ENCODE measurements at regions not wholly inside any gene's neighbourhood (a gene's known extent, or its start where the extent isn't known, plus 50 kb on each side); places are given as distances from the start of the nearest gene placed in this dataset.

DNA sequence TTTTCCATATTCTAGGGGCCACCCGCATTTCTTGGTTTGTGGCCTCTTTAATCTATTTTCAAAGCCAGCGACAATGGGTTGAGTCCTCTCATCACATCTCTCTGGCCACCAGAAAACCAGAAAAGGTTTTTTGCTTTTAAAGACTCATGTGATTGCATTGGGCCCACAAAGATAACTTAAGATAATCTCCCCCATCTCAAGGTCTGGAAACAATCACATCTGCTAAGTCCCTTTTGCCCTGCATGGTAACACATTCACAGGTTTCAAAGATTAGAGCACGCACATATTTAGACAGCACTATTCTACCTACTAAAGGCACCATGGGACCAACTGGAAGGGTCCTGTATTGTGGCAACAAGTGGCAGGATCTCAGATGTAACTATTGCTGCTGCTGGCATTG lies 147.0 kb upstream of the MIR17HG start:
- no peak for DNase-seq (ENCODE audit: low read depth)

- DNase-seq (ENCODE audit: low read depth), result no peak
Observed at GRCh38 chr13:91203430-91203829, 144.1 kb upstream of the MIR17HG start.

DNA sequence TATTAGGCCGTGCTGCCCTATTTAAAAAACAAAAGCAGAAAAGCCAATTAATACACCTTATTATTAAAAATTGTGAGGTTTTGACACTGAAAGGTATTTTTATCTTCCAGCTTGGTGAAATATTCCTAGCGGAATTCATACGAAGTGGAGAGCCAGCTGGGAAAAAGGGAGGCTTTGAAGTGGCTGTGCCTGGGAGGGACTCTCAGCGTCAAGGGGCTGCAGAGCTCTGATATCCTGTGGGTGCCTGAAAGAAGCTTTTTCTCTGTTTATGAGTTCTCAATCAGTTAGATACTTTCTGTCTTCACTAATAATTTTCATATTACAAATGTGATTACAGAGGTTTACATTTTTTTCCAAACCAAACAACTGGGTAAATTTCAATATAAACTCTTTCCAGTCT lies 140.2 kb upstream of the MIR17HG start:
- DNase-seq (ENCODE audit: low read depth), result no peak

- no peak for DNase-seq (ENCODE audit: low read depth)
Observed at GRCh38 chr13:91211510-91211909, 136.0 kb upstream of the MIR17HG start.

GRCh38 chr13:91212231-91212630 lies 135.3 kb upstream of the MIR17HG start:
- DNase-seq (ENCODE audit: low read depth), result no peak

GRCh38 chr13:91214031-91214430 lies 133.5 kb upstream of the MIR17HG start:
- DNase-seq (ENCODE audit: low read depth), result no peak

DNA sequence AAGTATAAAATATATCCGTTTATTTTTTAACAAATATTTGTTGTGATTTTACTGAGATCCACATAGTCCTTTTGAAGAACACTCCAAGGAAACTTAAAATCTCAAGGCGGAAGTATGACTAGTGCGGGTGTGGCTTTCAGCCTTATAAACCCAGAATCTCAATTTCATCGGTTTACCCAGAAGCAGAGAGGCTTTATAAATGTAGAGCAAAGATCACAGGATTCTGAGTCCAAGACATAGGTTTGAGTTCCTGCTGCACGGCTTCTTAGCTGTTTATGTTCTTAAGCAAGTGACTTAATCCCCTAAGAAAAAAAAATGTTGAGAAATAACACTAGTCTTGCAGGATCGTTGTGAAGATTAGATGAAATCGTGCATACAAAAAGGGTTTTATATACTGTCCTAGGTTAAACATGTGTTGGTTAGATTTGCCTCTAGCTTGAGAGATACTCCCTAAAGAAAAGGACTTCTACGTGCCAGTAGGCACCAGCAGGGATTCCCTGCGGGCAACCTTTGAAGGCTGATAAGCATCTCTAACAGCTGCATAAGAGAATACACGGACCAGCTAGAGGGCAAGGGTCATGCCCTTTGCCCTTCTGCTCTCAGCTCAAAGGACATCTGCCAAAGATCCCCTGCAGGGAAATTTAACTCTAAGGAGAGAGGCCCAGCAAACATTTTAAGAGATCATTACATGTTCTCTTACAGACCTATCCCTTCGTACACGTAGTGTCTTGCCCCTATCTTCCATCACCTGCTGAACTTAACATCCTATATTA lies 130.4 kb upstream of the MIR17HG start:
- DNase-seq (ENCODE audit: low read depth), result no peak

- no peak for DNase-seq (ENCODE audit: low read depth)
Observed at GRCh38 chr13:91219201-91219600, 128.3 kb upstream of the MIR17HG start.

DNA sequence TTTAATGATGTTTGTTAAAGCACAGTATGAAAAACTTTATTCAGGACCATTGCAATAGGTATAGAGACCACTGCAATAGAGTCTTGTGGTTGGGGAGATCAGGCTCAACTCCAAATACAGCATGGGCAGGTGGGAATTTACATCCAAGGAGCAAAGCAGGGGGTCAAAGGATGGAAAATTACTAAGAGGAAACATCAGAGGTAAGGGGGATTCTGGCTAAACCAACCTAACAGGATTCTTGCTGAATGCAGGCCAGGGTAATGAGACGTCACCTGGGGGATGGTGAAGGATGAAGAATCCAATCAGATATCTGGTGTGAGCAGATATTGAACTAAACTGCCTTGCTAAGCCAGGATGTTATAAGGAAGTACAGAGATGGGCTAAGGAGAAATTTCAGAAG lies 126.6 kb upstream of the MIR17HG start:
- no peak for DNase-seq (ENCODE audit: low read depth)

- no peak for DNase-seq (ENCODE audit: low read depth)
Observed at GRCh38 chr13:91228108-91228507, 119.4 kb upstream of the MIR17HG start.

DNA sequence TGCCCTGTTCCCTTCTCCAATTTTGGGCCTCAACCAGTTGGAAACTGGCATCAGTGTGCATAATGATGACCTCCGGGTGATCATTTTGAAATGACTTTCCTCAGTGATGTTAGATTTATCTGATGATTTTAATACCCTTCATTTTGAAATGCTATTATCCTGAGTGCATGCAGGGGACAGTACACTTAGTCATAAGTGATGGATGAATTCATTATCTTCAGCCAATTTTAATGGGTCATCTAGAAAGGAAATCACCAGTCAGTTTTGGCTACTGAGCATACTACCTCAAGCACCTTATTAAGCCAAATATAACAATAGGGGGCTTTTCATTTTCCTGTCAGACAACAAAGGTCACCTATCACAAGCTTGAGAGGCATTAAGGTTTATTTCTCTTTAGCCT lies 118.5 kb upstream of the MIR17HG start:
- no peak for DNase-seq (ENCODE audit: low read depth)

- DNase-seq (ENCODE audit: low read depth), result no peak
Observed at GRCh38 chr13:91232716-91233115, 114.8 kb upstream of the MIR17HG start.

GRCh38 chr13:91233291-91233690 lies 114.2 kb upstream of the MIR17HG start:
- no peak for DNase-seq (ENCODE audit: low read depth)

DNA sequence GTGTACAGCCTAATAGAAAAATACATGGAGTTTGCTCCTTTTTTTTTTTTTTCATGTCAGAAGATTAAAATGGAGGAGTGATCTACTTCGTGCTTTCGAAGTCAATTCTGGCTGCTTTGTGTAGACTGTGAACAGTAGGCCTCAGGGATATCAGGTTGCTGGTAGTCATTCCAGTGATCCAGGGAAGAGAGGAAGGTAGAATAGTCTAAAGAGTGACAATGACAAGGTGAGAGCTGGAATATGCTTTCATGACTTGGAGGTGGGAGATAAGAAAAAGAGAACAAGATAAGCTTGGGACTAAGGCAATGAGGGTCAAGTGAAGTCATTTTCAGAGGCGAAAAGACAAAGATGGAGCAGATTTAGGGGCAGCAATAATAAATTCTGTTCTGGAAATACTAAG lies 111.3 kb upstream of the MIR17HG start:
- no peak for DNase-seq (ENCODE audit: low read depth)

- DNase-seq (ENCODE audit: low read depth), result no peak
Observed at GRCh38 chr13:91236921-91237320, 110.6 kb upstream of the MIR17HG start.

DNA sequence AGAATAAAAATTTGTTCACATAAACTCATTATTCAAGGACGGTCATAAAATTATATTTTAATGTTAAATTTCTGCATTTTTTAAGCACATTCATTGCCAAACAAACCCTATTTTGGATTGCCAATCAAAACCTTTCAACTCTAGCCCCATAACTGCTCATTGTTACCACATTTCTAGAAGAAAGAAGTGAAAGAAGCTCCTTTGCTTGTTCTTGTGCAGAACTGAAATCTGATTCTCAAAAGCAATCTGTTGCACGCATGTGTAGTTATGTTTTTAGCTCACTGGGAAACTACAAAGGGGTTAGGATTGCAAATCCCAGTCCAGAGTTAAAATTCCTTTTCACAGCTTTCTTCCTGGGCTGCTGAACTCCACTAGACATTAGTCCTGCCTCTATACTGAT lies 109.5 kb upstream of the MIR17HG start:
- no peak for DNase-seq (ENCODE audit: low read depth)

GRCh38 chr13:91240341-91240740 lies 107.1 kb upstream of the MIR17HG start:
- DNase-seq (ENCODE audit: low read depth), result no peak

- DNase-seq (ENCODE audit: low read depth), result no peak
Observed at GRCh38 chr13:91241221-91241933, 106.1 kb upstream of the MIR17HG start.

DNA sequence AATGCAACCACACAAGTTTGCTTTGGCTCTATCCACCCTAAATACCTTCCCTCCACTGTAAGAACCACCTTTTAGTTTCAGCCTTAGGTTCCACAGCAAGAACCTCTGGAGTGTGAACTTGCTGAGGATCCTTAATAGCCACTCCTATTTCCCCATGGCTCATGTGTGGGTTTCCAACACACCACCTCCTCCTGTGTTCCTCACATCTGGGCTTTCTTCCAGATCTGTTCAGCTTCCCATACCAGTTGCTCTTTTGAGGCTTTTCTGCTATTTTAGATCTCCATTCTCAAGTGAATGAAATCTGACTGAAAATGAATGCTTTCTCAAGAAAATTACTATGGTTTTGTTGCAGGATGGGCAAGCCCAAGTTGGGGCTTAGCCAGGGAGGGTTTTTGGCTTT lies 104.8 kb upstream of the MIR17HG start:
- DNase-seq (ENCODE audit: low read depth), result no peak

- DNase-seq (ENCODE audit: low read depth), result no peak
Observed at GRCh38 chr13:91245288-91245687, 102.2 kb upstream of the MIR17HG start.

GRCh38 chr13:91247768-91248167 lies 99.7 kb upstream of the MIR17HG start:
- DNase-seq (ENCODE audit: low read depth), result no peak

GRCh38 chr13:91248249-91248648 lies 99.2 kb upstream of the MIR17HG start:
- no peak for DNase-seq (ENCODE audit: low read depth)

GRCh38 chr13:91249370-91249769 lies 98.1 kb upstream of the MIR17HG start:
- no peak for DNase-seq (ENCODE audit: low read depth)

- DNase-seq (ENCODE audit: low read depth), result no peak
Observed at GRCh38 chr13:91249861-91250260, 97.6 kb upstream of the MIR17HG start.

All from M059J (cell line).